HG02642 (cell line): ENCODE measurements at regions not wholly inside any gene's neighbourhood (a gene's known extent, or its start where the extent isn't known, plus 50 kb on each side); places are given as distances from the start of the nearest gene placed in this dataset.
"Not testable (repeated sequence)": the region's sequence is repeated elsewhere in the genome, so short reads cannot be mapped to it uniquely, and the experiment has no call there.

Experiments
- ATAC-seq: cut with Tn5 transposase; IDR thresholded peaks from one replicate; pipeline ENCODE4 v1.9.1; 2021; ENCODE audit warnings: mild to moderate bottlenecking; ENCODE audit not compliant: unreplicated experiment, poor library complexity

- ATAC-seq = no peak
These were observed 731.1 kb upstream of the ZNF804A start for GRCh38 chr2:183867206-183867605.

DNA sequence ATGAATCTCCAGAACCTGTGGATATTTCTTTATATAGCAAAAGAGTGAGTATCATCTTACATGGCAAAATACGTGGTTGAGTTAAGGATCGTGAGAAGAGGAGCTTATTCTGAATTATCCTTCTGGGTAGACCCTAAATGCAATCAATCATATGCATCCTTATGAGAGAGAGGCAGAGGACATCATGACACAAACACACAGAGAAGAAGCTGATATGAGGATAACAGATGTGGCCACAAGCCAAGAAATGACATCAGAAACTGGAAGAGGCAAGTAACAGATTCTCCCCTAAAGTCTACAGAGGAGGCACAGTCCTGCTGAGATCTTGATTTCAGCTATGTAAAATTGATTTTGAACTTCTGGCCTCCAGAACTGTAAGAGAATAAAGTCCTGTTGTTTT lies 730.2 kb upstream of the ZNF804A start:
- ATAC-seq = no peak

DNA sequence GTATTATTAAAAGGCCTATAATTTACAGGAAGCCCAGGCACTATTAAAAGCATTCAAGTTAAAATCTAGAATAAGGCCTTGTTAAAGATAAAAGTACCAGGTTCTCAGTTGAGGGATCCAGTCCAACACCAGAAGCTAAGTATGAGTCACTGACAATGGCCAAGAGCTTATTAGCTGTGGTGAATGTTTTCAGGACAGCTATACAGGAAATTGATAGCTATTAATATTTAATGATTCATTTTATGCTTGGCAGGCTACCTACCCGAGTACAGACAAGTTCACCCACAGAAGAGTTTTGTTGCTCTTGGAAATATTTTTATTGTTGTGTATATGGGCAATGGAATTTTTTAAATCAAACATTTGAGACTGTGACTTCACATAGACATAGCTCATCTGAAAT lies 729.6 kb upstream of the ZNF804A start:
- no peak for ATAC-seq

DNA sequence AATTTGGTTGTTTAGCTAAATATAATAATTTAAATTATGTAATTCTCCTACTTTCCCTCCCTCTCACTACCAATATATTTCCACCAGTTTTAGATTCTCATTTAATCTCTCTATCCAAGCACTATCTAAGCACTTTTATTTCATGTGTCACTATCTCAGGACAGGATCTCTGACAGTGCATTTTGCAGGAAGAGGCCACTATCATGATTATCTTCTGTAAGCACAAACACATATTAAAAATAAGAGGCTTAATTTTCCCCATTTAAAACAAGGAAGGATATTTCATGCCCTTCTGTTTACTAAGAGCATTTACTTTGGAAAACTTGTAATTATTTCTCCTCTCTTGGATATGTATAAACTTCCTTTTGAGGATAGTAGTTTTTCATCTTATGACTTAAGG lies 726.2 kb upstream of the ZNF804A start:
- no peak for ATAC-seq

- ATAC-seq = no peak
These were observed 716.4 kb upstream of the ZNF804A start for GRCh38 chr2:183881978-183882377.

DNA sequence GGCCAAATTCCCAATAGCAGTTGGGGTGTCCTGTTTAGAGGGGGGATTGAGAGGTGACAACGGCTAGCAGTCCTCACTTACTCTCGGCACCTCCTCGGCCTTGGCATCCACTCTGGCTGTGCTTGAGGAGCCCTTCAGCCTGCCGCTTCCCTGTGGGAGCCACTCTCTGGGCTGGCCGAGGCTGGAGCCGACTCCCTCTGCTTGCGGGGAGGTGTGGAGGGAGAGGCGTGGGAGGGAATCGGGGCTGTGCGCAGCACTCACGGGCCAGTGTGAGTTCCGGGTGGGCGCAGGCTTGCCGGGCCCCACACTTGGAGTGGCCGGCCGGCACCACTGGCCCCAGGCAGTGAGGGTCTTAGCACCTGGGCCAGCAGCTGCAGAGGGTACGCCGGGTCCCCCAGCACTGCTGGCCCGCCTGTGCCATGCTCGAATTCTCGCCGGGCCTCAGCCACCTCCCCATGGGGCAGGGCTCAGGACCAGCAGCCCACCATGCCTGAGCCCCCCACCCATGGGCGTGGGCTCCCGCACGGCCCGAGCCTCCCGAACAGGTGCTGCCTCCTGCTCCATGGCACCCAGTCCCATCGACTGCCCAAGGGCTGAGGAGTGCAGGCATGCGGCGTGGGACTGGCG lies 705.9 kb upstream of the ZNF804A start:
- no peak for ATAC-seq

DNA sequence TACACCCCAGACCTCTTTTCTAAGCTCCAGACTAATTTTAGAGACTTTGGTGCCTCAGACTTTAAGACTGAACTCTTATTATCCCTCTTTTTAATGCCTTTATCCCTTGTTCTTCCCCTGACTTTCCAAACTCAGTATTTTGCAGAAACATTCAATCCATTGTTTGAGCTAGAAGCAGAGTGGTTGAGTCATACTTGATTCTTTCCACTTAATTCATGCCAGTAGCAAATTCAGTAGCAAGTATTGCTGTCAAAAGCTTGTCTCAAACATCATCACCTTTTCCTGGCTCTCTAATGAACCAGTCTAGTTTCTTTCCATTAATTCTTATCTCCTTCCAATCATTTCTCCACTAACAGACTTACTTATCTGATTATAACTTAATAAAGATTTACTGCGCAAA lies 699.7 kb upstream of the ZNF804A start:
- ATAC-seq = no peak

DNA sequence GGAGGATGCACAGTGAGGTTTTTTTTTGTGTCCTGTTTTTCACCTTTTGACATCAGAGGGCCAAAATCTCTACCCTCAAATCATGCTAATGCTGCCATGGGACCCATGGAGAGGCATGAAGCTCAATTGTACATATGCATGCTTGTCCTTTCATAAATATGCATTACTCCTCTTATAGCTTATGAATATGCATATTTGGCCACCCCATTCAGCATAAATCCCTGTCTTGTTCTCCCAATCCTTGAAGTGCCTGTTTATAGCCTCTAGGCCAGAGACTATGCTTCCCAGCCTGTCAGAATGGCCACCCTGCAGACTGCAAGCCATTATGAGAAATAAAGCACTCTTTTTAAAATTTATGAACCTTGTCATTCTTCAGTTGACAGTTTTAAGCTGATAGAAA lies 696.4 kb upstream of the ZNF804A start:
- ATAC-seq = no peak

DNA sequence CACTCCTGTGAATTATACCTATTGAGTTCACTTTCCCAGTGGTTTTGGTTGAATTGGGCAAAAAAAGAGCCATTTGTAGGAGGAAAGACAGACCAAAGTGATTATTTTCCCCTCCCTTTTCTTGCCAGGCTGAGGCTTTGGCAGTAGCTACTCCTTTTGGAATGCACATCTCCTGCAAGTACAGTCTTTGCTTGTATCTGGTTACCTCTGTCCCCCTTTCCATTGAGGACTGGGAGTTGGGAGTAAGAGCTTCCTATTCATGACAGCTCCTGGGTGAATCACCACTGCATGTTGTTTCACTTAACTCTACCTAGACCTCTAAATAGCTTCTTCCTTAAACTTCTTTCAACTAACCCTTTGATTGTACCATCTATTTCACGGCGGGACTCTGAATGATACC lies 695.3 kb upstream of the ZNF804A start:
- ATAC-seq = no peak

DNA sequence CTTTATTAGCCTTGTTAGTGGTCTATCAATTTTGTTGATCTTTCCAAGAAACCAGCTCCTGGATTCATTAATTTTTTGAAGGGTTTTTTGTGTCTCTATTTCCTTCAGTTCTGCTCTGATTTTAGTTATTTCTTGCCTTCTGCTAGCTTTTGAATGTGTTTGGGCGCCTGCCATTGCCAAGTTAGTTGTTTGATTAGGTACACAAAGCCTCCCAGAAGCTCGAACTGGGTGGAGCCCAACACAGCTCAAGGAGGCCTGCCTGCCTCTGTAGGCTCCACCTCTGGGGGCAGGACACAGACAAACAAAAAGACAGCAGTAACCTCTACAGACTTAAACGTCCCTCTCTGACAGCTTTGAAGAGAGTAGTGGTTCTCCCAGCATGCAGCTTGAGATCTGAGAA lies 682.3 kb upstream of the ZNF804A start:
- ATAC-seq = not testable (repeated sequence)

DNA sequence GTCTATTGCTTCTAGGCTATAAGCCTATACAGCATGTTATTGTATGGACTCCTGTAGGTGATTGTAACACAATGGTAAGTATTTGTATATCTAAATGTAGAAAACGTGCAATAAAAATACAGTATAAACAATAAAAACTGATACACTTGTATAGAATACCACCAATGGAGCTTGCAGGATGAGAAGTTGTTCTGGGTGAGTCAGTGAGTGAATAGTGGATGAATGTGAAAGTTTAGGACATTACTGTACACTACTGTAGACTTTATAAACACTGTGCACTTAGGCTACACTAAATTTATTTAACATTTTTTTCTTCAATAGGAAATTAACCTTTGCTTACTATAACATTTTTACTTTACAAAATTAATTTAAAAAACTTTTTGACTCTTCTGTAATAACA lies 679.2 kb upstream of the ZNF804A start:
- ATAC-seq = no peak

GRCh38 chr2:183919926-183920325 lies 678.4 kb upstream of the ZNF804A start:
- ATAC-seq = no peak

DNA sequence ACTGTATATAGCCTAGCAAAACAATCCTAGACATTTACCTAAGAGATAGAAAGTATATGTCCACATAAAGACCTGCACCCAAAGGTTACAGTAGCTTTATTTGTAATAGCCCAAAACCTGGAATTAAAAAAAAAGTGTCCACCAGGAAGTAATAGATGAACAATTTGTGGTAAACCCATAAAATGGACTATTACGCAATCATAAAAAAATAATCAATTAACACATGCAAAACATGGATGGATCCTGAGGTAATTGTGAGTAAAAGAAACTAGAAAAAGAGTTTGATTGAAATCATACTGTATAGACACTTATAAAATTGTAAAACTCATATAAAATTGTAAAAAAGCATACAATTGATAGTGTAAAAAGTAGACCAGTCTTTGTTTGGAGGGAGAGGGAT lies 673.0 kb upstream of the ZNF804A start:
- no peak for ATAC-seq

DNA sequence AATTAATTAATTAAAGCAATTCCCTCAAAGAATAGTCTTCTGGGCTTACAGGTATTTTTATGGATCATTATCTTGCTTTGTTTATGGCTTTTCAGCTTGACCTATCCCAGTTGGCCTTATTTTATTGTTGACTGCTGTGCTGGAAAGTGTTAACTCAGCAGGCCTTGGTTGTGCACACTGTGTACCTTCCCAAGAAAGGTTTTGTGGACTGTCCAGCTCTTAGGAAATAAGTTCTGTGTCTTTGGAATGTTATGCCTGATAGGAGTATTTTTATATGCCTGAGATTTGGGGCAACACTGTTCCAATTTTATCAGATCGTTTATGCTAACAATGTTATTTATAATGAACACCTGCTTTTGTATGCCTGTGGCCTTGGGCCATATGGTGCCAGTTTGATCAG lies 671.9 kb upstream of the ZNF804A start:
- ATAC-seq = no peak

- ATAC-seq = no peak
These were observed 670.7 kb upstream of the ZNF804A start for GRCh38 chr2:183927406-183928325.

GRCh38 chr2:183935005-183935404 lies 663.3 kb upstream of the ZNF804A start:
- ATAC-seq = no peak

DNA sequence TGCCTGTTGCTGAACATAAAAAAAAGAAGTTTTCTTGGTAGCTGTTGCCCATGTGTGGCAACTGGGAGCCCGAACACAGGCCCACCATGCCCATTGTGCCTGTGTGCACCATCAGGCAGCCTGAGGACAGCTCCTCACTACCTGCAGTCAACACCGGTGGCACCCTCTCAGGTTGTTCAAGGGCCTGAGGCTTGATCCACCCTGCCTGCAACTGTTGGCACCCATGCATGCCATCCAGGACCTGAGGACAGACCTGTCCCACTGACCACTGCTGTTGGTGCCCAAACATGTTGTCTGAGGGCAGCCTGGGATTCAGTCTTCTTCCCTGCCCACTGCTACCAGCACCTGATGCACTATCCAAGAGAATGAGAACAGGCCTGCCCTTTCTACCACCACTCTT lies 661.1 kb upstream of the ZNF804A start:
- no peak for ATAC-seq

- ATAC-seq = no peak
These were observed 652.1 kb upstream of the ZNF804A start for GRCh38 chr2:183946193-183946592.

GRCh38 chr2:183948861-183949260 lies 649.5 kb upstream of the ZNF804A start:
- no peak for ATAC-seq

DNA sequence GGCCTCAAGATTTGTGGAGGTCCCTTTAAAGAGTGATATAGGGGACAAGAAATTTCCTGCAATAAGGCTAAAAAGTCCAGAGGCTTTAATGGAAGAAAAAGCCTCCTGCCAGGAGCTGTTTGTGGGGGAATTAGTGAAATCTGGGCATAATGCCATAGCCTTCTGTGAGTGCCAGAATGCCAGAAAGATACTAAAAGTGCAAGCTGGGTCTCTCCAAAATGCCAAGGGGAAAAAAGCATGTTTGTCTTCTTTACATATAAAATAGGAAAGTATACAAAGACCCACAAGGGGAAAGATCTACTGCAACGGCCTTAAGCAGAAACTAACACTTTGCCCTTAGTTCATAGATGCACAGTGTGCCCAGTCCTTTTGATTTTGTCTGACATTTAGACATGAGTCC lies 647.7 kb upstream of the ZNF804A start:
- no peak for ATAC-seq

DNA sequence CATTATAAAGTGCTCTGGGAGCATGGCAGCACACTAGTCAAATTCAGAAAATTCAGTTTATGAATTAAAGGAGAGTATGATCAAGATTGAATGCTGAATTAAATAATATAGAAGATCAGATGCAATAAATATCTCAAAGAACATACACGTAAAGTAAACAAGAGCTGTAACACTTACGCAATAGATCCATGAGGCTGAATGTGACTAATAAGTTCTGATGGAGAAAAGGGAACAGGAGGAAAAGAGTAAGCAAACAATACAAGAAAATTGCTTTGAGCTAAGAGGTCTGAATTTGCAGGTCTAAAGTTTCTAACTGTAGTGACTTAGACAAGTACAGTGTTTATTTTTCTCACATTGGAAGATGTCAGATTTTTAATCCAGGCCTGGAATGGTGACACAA lies 646.7 kb upstream of the ZNF804A start:
- ATAC-seq = no peak

DNA sequence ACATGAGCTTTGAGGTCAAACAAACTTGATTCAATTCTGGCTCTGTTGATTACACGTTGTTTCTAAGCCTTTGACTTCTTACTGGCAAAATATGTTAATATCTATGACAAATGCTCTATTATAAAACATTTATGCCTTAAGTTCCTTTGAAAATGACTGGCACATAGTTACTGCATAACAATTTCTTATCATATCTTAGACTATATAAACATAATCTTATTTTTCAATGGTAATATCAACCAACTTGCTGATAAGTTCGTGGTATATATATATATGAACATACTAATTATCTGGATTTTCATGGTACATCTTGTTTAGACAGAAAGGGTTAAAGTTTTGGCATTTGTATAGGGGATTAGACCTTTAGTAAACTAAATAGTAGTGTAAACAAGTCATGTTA lies 645.6 kb upstream of the ZNF804A start:
- no peak for ATAC-seq
